ENCODE measurements at regions not wholly inside any gene's neighbourhood (a gene's known extent, or its start where the extent isn't known, plus 50 kb on each side); places are given as distances from the start of the nearest gene placed in this dataset.

DNA sequence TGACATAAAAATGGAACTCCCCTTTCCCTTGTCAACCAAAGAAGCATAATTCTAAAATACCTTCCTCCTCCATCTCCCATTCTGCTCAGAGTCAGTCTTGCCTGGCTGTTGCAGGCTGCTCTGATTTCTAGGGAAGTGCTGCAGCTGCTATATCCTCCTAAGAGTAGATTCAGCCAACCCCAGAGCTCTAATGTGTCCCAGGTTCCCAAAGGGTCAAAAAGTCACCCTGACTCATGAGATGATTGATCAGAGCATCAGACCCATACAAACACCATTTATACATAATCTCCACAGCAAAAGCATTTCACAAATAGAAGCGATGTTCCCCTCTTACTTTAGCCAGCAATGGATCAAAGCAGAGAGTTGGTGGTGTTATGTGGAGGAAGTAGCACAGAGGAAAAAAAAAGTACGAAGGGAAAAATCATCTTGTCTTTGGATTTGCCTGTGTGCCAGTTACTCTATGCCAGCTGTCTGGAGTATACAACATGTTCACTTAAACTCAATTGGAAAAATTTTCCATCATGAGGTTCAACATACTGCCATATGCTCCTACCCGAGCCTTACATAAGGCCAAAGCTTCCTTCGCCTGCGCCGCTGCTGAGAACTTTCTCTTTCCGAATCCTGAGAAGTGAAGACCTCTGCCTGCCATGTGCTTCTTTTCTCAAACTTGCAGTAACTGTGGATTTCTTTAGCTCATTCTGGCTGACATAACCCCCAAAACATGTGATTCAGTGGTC is 258.0 kb downstream of the TLE4 start:
- Histone ChIP-seq H3K36me3 (ENCODE audit: control insufficient read depth, insufficient read depth, low read length) (no peaks in the 10 kb centered on the region), H3K9me3 (ENCODE audit: control insufficient read depth, insufficient read depth, low read length) (no peaks in the 10 kb centered on the region), H3K4me3 (ENCODE audit: low read depth, low read length) (no peak overlapping the region), H3K9ac (ENCODE audit: low read depth, low read length) (no peak overlapping the region), H3K4me1 (ENCODE audit: control insufficient read depth, insufficient read depth, low read length) (peaks cover 9% of the 10 kb centered on the region), H3K27me3 (ENCODE audit: control insufficient read depth, insufficient read depth, low read length) (no peaks in the 10 kb centered on the region)

DNA sequence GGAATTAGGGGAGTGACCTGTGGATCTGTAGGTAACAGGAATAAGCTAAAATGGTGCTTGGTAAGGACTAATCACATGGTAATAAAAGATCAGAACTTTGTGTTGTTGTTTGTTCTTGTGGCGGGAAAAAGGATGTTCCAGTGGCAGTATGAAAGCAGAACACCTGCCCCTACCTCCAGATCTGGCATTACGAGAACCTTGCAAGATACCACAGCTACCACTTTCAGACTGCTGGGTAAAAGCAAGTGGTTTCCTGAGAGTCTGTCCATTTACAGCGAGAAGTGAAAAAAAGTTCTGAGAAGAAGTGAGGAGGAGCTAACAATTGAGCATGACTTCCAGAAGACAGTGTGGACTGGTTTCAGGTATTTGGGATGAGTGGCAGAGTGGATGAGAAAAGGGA is 252.5 kb downstream of the TLE4 start:
- H3K36me3 ChIP-seq (ENCODE audit: control insufficient read depth, insufficient read depth, low read length) = no peaks in the 10 kb centered on the region
- no peaks in the 10 kb centered on the region for H3K4me1 ChIP-seq (ENCODE audit: control insufficient read depth, insufficient read depth, low read length)
- H3K27me3 ChIP-seq (ENCODE audit: control insufficient read depth, insufficient read depth, low read length) = no peaks in the 10 kb centered on the region

DNA sequence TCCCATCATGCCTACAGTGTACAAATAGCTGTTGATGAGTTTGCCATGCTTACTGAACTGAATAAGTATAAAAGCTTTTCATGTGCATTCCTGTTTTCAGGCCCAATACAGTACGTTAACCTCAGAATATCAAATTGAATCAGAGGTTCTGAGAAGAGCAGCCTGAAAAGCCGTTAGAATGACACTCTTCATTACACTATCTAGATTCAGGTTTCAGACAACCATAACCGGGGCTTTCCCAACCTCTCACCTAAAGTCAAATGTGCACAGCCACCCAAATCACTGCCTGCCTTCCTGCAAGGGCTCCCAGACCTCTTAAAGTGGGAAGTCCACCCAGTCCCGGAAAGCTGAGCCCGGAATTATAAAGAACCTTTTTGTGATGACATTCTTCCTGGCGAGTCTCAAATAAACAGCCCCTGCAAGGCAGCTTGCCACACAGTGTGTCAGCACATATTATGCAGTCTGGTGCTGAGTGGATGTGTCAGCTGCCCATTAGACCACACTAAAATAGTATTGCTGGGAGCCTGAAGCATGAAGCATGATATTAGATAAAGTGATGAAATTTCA is 245.8 kb downstream of the TLE4 start:
- Histone ChIP-seq H3K4me3 (ENCODE audit: low read depth, low read length) (no peak overlapping the region), H3K9ac (ENCODE audit: low read depth, low read length) (no peak overlapping the region), H3K4me1 (ENCODE audit: control insufficient read depth, insufficient read depth, low read length) (peaks cover 3% of the 10 kb centered on the region), H3K27me3 (ENCODE audit: control insufficient read depth, insufficient read depth, low read length) (no peaks in the 10 kb centered on the region), H3K9me3 (ENCODE audit: control insufficient read depth, insufficient read depth, low read length) (no peaks in the 10 kb centered on the region), H3K36me3 (ENCODE audit: control insufficient read depth, insufficient read depth, low read length) (no peaks in the 10 kb centered on the region)

More for the DNA sequence above, 252.5 kb downstream of the TLE4 start:
- Histone ChIP-seq H3K4me3 (ENCODE audit: low read depth, low read length) (no peak overlapping the region), H3K9me3 (ENCODE audit: control insufficient read depth, insufficient read depth, low read length) (no peaks in the 10 kb centered on the region), H3K9ac (ENCODE audit: low read depth, low read length) (no peak overlapping the region)

DNA sequence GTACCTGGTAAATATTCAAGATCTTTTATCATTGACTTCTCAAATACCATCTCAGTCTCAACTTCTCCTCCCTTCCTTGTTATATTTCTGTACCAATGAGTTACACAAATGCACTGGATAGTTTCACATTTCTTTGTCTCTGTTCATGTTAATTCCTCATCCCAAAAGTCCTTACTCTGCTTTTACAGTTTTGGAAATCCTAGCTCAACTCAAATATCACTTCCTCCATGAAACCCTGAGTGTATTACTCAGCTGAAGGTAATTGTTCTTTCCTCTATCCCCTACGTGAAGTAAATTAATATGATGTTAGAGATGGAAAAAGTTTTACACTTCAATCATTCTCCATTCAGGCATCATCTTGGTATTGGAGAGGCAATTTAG is 241.5 kb downstream of the TLE4 start:
- Histone ChIP-seq H3K27me3 (ENCODE audit: control insufficient read depth, insufficient read depth, low read length) (no peaks in the 10 kb centered on the region), H3K9me3 (ENCODE audit: control insufficient read depth, insufficient read depth, low read length) (no peaks in the 10 kb centered on the region), H3K4me3 (ENCODE audit: low read depth, low read length) (no peak overlapping the region), H3K36me3 (ENCODE audit: control insufficient read depth, insufficient read depth, low read length) (no peaks in the 10 kb centered on the region), H3K9ac (ENCODE audit: low read depth, low read length) (no peak overlapping the region), H3K4me1 (ENCODE audit: control insufficient read depth, insufficient read depth, low read length) (peaks cover 4% of the 10 kb centered on the region)

DNA sequence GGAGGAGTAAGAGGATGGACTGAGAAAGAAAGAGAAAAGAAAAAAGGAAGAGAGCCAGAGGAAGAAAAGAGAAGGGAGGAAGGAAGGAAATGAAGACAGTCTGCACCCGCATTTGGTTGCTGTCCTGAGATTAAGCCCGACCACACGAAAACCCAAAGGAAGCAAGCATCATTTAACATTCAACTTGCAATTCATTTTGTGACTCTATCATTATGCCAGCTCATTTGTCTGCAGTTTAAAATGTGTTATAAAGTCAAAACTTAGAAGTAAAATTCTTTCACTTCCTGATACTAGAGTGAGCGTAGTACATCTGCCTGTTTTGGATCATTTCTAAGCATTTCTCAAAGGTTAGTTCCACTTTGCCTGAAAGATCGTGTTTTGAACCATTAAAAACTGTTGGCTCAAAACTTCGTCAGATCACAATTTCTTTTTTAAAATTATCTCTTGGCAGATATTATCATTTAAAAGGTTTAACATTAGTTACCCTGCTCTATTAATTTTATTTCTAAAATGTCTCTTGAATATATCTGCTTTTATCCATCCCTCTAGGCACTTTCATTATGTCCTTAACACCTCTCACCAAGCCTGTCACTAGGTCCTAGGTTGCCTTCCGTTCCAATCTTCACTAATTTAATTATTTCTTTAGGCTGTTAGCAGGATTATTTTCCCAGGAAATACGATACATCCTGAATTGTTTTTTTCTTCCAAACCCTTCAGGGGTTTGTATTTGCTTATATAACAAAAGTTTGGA is 240.9 kb downstream of the TLE4 start:
- Histone ChIP-seq H3K27me3 (ENCODE audit: control insufficient read depth, insufficient read depth, low read length) (no peaks in the 10 kb centered on the region), H3K4me3 (ENCODE audit: low read depth, low read length) (no peak overlapping the region), H3K9ac (ENCODE audit: low read depth, low read length) (no peak overlapping the region), H3K4me1 (ENCODE audit: control insufficient read depth, insufficient read depth, low read length) (peaks cover 4% of the 10 kb centered on the region), H3K36me3 (ENCODE audit: control insufficient read depth, insufficient read depth, low read length) (no peaks in the 10 kb centered on the region), H3K9me3 (ENCODE audit: control insufficient read depth, insufficient read depth, low read length) (no peaks in the 10 kb centered on the region)

DNA sequence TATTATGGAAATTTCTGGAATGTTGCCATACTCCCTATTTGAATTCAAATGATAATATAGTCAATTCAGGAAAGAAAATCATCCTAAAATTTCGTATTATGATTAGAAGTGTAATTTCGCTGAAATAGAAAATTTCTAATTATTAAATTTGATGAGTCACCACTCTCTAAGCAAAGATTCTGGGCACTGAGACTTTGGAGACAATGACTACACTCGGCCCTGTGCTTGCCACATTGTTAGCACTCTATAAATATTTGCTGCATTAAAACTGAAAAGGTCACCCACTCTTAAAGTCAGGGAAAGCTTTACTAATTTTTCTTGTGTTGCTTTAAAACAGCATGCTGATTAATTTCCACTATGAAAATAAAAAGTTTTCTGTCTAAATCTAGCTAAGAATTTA is 240.3 kb downstream of the TLE4 start:
- no peaks in the 10 kb centered on the region for H3K9me3 ChIP-seq (ENCODE audit: control insufficient read depth, insufficient read depth, low read length)
- H3K4me1 ChIP-seq (ENCODE audit: control insufficient read depth, insufficient read depth, low read length) = peaks cover 4% of the 10 kb centered on the region
- no peaks in the 10 kb centered on the region for H3K27me3 ChIP-seq (ENCODE audit: control insufficient read depth, insufficient read depth, low read length)
- H3K36me3 ChIP-seq (ENCODE audit: control insufficient read depth, insufficient read depth, low read length) = no peaks in the 10 kb centered on the region
- H3K4me3 ChIP-seq (ENCODE audit: low read depth, low read length) = no peak overlapping the region
- H3K9ac ChIP-seq (ENCODE audit: low read depth, low read length) = no peak overlapping the region

DNA sequence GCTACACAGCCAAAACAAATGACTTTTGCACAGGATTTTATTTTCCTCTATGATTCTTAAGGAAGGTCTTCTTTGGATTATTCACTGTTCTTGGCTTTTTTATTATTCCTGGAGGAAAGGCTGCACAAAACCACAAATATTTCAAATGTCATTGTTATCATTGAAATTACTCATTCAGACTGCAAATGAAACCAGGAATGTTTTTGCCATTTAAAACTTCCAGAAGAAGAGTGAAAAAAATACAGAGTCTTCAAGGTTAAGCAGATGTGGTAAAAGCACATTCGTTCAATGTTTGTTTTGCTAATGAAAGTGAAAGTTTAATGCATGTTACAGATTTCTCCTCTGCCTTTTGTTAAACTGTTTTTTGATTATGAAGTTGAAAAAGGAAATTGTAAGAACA is 238.2 kb downstream of the TLE4 start:
- H3K9ac ChIP-seq (ENCODE audit: low read depth, low read length) = no peak overlapping the region
- no peaks in the 10 kb centered on the region for H3K36me3 ChIP-seq (ENCODE audit: control insufficient read depth, insufficient read depth, low read length)
- H3K27me3 ChIP-seq (ENCODE audit: control insufficient read depth, insufficient read depth, low read length) = no peaks in the 10 kb centered on the region
- no peak overlapping the region for H3K4me3 ChIP-seq (ENCODE audit: low read depth, low read length)
- H3K4me1 ChIP-seq (ENCODE audit: control insufficient read depth, insufficient read depth, low read length) = peaks cover 4% of the 10 kb centered on the region
- no peaks in the 10 kb centered on the region for H3K9me3 ChIP-seq (ENCODE audit: control insufficient read depth, insufficient read depth, low read length)

DNA sequence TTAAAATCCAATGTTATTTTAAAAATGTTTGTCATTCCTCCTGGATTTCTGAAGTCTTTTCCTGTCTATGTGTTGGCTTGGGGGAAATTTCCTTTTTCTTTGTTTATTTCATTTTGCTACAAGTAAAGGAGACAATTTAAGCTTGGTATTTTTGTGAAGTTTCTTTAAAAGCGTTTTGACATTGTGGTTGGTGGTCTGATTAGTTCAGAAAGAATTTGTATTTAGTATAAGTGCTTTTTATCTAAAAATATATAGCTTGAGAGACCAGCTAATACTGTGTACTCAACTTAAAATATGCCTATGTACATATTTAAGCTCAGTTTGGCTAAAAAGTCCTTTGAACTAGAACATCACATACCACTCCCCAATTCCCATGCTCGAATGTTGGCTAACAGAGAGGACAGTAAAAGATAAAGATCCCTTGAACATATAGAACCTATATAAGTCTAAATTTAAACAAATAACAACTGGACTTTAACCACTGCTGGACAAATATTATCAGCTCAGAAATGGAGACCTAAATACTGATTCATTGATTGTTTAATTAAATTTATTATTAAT is 237.6 kb downstream of the TLE4 start:
- H3K4me3 ChIP-seq (ENCODE audit: low read depth, low read length) = no peak overlapping the region
- no peaks in the 10 kb centered on the region for H3K9me3 ChIP-seq (ENCODE audit: control insufficient read depth, insufficient read depth, low read length)
- no peak overlapping the region for H3K9ac ChIP-seq (ENCODE audit: low read depth, low read length)
- no peaks in the 10 kb centered on the region for H3K36me3 ChIP-seq (ENCODE audit: control insufficient read depth, insufficient read depth, low read length)
- no peaks in the 10 kb centered on the region for H3K27me3 ChIP-seq (ENCODE audit: control insufficient read depth, insufficient read depth, low read length)
- peaks cover 4% of the 10 kb centered on the region for H3K4me1 ChIP-seq (ENCODE audit: control insufficient read depth, insufficient read depth, low read length)

DNA sequence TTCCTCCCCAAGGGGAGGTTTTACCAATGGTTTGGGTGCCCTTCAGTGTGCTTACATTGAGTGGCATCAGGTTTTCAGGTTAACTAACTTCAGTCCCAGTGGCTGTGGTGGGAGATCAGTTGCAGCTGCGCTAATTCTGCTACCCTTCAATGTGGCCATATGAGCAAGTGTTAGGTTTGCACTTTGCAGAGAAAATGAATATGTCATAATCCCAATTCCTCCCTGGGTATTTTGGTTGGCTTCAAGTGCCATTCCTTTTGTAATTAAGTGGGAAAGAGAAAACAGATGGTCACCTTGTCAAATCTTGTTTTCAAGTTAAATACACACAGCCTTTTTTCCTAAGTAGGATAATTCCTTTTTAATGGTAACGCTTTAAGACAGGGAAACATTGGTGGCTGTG is 236.2 kb downstream of the TLE4 start:
- H3K36me3 ChIP-seq (ENCODE audit: control insufficient read depth, insufficient read depth, low read length) = no peaks in the 10 kb centered on the region
- H3K4me1 ChIP-seq (ENCODE audit: control insufficient read depth, insufficient read depth, low read length) = peaks cover 4% of the 10 kb centered on the region
- no peak overlapping the region for H3K4me3 ChIP-seq (ENCODE audit: low read depth, low read length)
- H3K9me3 ChIP-seq (ENCODE audit: control insufficient read depth, insufficient read depth, low read length) = no peaks in the 10 kb centered on the region
- no peak overlapping the region for H3K9ac ChIP-seq (ENCODE audit: low read depth, low read length)
- H3K27me3 ChIP-seq (ENCODE audit: control insufficient read depth, insufficient read depth, low read length) = no peaks in the 10 kb centered on the region

DNA sequence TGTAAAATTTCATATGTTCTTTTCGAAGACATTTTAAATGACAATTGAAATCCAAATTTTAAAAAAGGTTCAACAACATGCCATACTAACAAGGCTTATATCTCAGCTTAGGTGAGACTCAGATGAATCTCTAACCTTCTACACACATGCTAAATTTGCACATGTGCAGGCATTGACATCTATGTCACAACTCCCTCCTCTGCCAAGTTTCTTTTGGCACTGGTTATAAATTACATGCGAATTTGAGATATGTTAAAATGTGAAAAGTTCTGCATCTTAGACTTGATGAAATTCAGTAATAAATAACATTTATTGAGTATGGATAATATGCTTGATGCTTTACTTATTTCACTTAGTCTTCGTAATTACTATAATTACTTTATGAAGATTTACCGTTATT is 234.3 kb downstream of the TLE4 start:
- Histone ChIP-seq H3K27me3 (ENCODE audit: control insufficient read depth, insufficient read depth, low read length) (no peaks in the 10 kb centered on the region), H3K36me3 (ENCODE audit: control insufficient read depth, insufficient read depth, low read length) (no peaks in the 10 kb centered on the region), H3K9ac (ENCODE audit: low read depth, low read length) (no peak overlapping the region), H3K4me1 (ENCODE audit: control insufficient read depth, insufficient read depth, low read length) (no peaks in the 10 kb centered on the region), H3K4me3 (ENCODE audit: low read depth, low read length) (no peak overlapping the region), H3K9me3 (ENCODE audit: control insufficient read depth, insufficient read depth, low read length) (no peaks in the 10 kb centered on the region)

DNA sequence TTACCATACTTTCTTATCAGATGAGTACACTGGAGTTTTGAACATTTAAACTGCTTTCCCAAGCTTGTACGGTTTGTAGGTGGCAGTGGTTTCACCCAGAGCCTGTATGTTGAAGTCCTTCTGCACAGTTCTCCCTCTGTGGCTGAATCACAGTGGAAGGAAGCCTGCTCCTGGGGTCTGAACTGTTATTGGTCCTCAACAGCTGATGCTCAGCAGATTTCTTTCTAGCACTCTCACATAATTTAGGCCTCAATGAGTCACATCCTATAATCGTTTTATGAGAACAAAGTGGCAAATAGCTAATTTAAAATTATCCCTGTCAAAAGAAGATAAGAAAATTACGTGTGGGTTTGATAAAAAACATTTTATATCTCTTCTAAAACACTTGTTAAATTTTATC is 229.7 kb downstream of the TLE4 start:
- no peak overlapping the region for H3K9ac ChIP-seq (ENCODE audit: low read depth, low read length)
- no peaks in the 10 kb centered on the region for H3K36me3 ChIP-seq (ENCODE audit: control insufficient read depth, insufficient read depth, low read length)
- H3K9me3 ChIP-seq (ENCODE audit: control insufficient read depth, insufficient read depth, low read length) = no peaks in the 10 kb centered on the region
- no peaks in the 10 kb centered on the region for H3K27me3 ChIP-seq (ENCODE audit: control insufficient read depth, insufficient read depth, low read length)
- no peaks in the 10 kb centered on the region for H3K4me1 ChIP-seq (ENCODE audit: control insufficient read depth, insufficient read depth, low read length)
- no peak overlapping the region for H3K4me3 ChIP-seq (ENCODE audit: low read depth, low read length)

DNA sequence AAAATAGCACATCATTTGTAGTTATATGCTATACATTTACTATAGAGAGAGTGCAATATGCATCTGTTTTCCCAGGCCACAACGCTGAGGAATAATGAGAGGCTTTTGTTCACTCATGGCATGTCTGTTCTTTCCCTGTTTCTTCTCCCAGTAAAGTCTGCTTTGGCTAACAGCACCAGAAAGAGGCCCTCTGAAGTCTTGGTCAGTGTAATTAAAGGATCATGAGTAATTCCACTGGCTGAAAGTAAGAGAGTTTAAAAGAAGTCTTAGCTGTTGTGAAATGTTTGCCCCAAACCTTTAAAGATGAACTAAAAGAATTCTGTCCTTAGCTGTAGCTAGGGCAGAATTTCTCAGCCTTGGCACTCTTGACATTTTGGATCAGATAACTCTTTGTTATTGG is 228.8 kb downstream of the TLE4 start:
- Histone ChIP-seq H3K4me1 (ENCODE audit: control insufficient read depth, insufficient read depth, low read length) (no peaks in the 10 kb centered on the region), H3K27me3 (ENCODE audit: control insufficient read depth, insufficient read depth, low read length) (no peaks in the 10 kb centered on the region)

More for the DNA sequence above, 228.8 kb downstream of the TLE4 start:
- H3K9ac ChIP-seq (ENCODE audit: low read depth, low read length) = no peak overlapping the region
- H3K9me3 ChIP-seq (ENCODE audit: control insufficient read depth, insufficient read depth, low read length) = no peaks in the 10 kb centered on the region
- H3K4me3 ChIP-seq (ENCODE audit: low read depth, low read length) = no peak overlapping the region
- no peaks in the 10 kb centered on the region for H3K36me3 ChIP-seq (ENCODE audit: control insufficient read depth, insufficient read depth, low read length)

All from iPS-15b (cell line).